ENCODE measurements at regions not wholly inside any gene's neighbourhood (a gene's known extent, or its start where the extent isn't known, plus 50 kb on each side); places are given as distances from the start of the nearest gene placed in this dataset.

- H3K27ac Mint-ChIP-seq, result no peak overlapping the region
- H3K9me3 ChIP-seq (ENCODE audit: control insufficient read depth, low read length), result no peaks in the 10 kb centered on the region
- no peaks in the 10 kb centered on the region for H3K27me3 Mint-ChIP-seq (ENCODE audit: insufficient read depth)
Observed at GRCh38 chr4:38503689-38504395, 160.2 kb upstream of the KLF3 start.

GRCh38 chr4:38504396-38504715 lies 159.6 kb upstream of the KLF3 start:
- H3K4me1 Mint-ChIP-seq, result no peaks in the 10 kb centered on the region
- no peaks in the 10 kb centered on the region for H3K27me3 ChIP-seq (ENCODE audit: control insufficient read depth, insufficient read depth, low read length, poor library complexity, severe bottlenecking)
- no peaks in the 10 kb centered on the region for H3K36me3 ChIP-seq (ENCODE audit: control insufficient read depth, insufficient read depth, low read length)
- no peak overlapping the region for H3K4me3 Mint-ChIP-seq
- 98% methylated on average over 2 of the region's 2 CpGs; no CpG with 5 or more reads in 1 of the 2 experiments for WGBS, 2 experiments (ENCODE audit: insufficient coverage in 1 of 2, insufficient read length in 1 of 2)
- H3K36me3 Mint-ChIP-seq (ENCODE audit: low read depth), result no peaks in the 10 kb centered on the region
- H3K4me3 ChIP-seq (ENCODE audit: low read length), result no peak overlapping the region
- H3K9me3 ChIP-seq (ENCODE audit: control insufficient read depth, low read length), result no peaks in the 10 kb centered on the region
- H3K27me3 Mint-ChIP-seq (ENCODE audit: insufficient read depth), result no peaks in the 10 kb centered on the region
- H3K9me3 Mint-ChIP-seq, result no peaks in the 10 kb centered on the region
- H3K4me1 ChIP-seq (ENCODE audit: control insufficient read depth, insufficient read depth, low read length), result no peaks in the 10 kb centered on the region
- DNase-seq, result no peak
- H3K27ac ChIP-seq (ENCODE audit: low read depth, low read length), result no peak overlapping the region
- TF ChIP-seq CTCF (conservative IDR thresholded peaks at IDR 0.05), result no peak
- no peak overlapping the region for H3K27ac Mint-ChIP-seq
- H3K9ac ChIP-seq (ENCODE audit: extremely low read depth, low read length, poor library complexity, severe bottlenecking), result no peak overlapping the region

More at GRCh38 chr4:38503689-38504395, 160.2 kb upstream of the KLF3 start:
- Histone ChIP-seq H3K9ac (ENCODE audit: extremely low read depth, low read length, poor library complexity, severe bottlenecking) (no peak overlapping the region), H3K27ac (ENCODE audit: low read depth, low read length) (no peak overlapping the region), H3K4me1 (ENCODE audit: control insufficient read depth, insufficient read depth, low read length) (no peaks in the 10 kb centered on the region), H3K27me3 (ENCODE audit: control insufficient read depth, insufficient read depth, low read length, poor library complexity, severe bottlenecking) (no peaks in the 10 kb centered on the region), H3K4me3 (ENCODE audit: low read length) (no peak overlapping the region), H3K36me3 (ENCODE audit: control insufficient read depth, insufficient read depth, low read length) (no peaks in the 10 kb centered on the region)
- H3K4me3 Mint-ChIP-seq, result no peak overlapping the region
- H3K4me1 Mint-ChIP-seq, result no peaks in the 10 kb centered on the region
- H3K36me3 Mint-ChIP-seq (ENCODE audit: low read depth), result no peaks in the 10 kb centered on the region
- H3K9me3 Mint-ChIP-seq, result no peaks in the 10 kb centered on the region
- TF ChIP-seq CTCF (conservative IDR thresholded peaks at IDR 0.05), result no peak
- no peak for DNase-seq
- 88 to 94% methylated on average over 4 to 6 of the region's 6 CpGs for WGBS, 2 experiments (ENCODE audit: insufficient coverage in 1 of 2, insufficient read length in 1 of 2)

GRCh38 chr4:38509551-38509950 lies 154.4 kb upstream of the KLF3 start:
- no peaks in the 10 kb centered on the region for H3K36me3 Mint-ChIP-seq (ENCODE audit: low read depth)
- Histone ChIP-seq H3K4me1 (ENCODE audit: control insufficient read depth, insufficient read depth, low read length) (no peaks in the 10 kb centered on the region), H3K4me3 (ENCODE audit: low read length) (no peak overlapping the region), H3K9ac (ENCODE audit: extremely low read depth, low read length, poor library complexity, severe bottlenecking) (no peak overlapping the region), H3K27me3 (ENCODE audit: control insufficient read depth, insufficient read depth, low read length, poor library complexity, severe bottlenecking) (no peaks in the 10 kb centered on the region), H3K9me3 (ENCODE audit: control insufficient read depth, low read length) (no peaks in the 10 kb centered on the region), H3K27ac (ENCODE audit: low read depth, low read length) (no peak overlapping the region), H3K36me3 (ENCODE audit: control insufficient read depth, insufficient read depth, low read length) (no peaks in the 10 kb centered on the region)
- WGBS, 2 experiments (ENCODE audit: insufficient coverage in 1 of 2, insufficient read length in 1 of 2), result 33 to 82% methylated on average over 1 to 5 of the region's 5 CpGs
- DNase-seq, result no peak
- H3K4me1 Mint-ChIP-seq, result peaks cover 3% of the 10 kb centered on the region
- H3K27ac Mint-ChIP-seq, result no peak overlapping the region
- no peaks in the 10 kb centered on the region for H3K27me3 Mint-ChIP-seq (ENCODE audit: insufficient read depth)
- H3K9me3 Mint-ChIP-seq, result no peaks in the 10 kb centered on the region
- no peak overlapping the region for H3K4me3 Mint-ChIP-seq
- no peak for TF ChIP-seq CTCF (conservative IDR thresholded peaks at IDR 0.05)

Measured in endodermal cell (in vitro differentiated cells).